ENCODE measurements at regions not wholly inside any gene's neighbourhood (a gene's known extent, or its start where the extent isn't known, plus 50 kb on each side); places are given as distances from the start of the nearest gene placed in this dataset.

- Mint-ChIP-seq H3K36me3 (ENCODE audit: low read depth) (no peaks in the 10 kb centered on the region), H3K27ac (no peak overlapping the region), H3K4me1 (peaks cover 5% of the 10 kb centered on the region), H3K4me3 (no peak overlapping the region), H3K27me3 (no peaks in the 10 kb centered on the region), H3K9me3 (no peaks in the 10 kb centered on the region)
- CTCF ChIA-PET: interaction anchor here (0.7 to 0.9 kb wide), 2 partner anchors 15 to 39 kb away, joined by 3 read pairs; no protein-coding TSS in a partner anchor
- POLR2A ChIA-PET: interaction anchor here (0.6 kb wide), 1 partner anchor 27 kb away, joined by 4 read pairs; no protein-coding TSS in a partner anchor
- DNase-seq: no peak
Observed at GRCh38 chr20:53803492-53804155, 210.0 kb upstream of the ZNF217 start.

GRCh38 chr20:53801609-53802370, 208.2 kb upstream of the ZNF217 start:
- H3K9me3 Mint-ChIP-seq: peaks cover 3% of the 10 kb centered on the region
- H3K36me3 Mint-ChIP-seq (ENCODE audit: low read depth): no peaks in the 10 kb centered on the region
- ChIA-PET POLR2A (interaction anchor here (0.7 kb wide), 1 partner anchor 223 kb away, joined by 11 read pairs; no protein-coding TSS in a partner anchor), CTCF (interaction anchor here (1.0 to 1.4 kb wide), 2 partner anchors 11 to 53 kb away, joined by 3 read pairs; no protein-coding TSS in a partner anchor)
- H3K4me1 Mint-ChIP-seq: no peaks in the 10 kb centered on the region
- H3K27me3 Mint-ChIP-seq: no peaks in the 10 kb centered on the region
- H3K27ac Mint-ChIP-seq: no peak overlapping the region
- DNase-seq: no peak
- no peak overlapping the region for H3K4me3 Mint-ChIP-seq

GRCh38 chr20:53800883-53801604, 207.4 kb upstream of the ZNF217 start:
- ChIA-PET CTCF (no interaction called here), POLR2A (interaction anchor here (0.7 kb wide), 1 partner anchor 223 kb away, joined by 11 read pairs; no protein-coding TSS in a partner anchor)
- no peak overlapping the region for H3K4me3 Mint-ChIP-seq

GRCh38 chr20:53800418-53800817, 206.8 kb upstream of the ZNF217 start:
- POLR2A ChIA-PET: no interaction called here
- Mint-ChIP-seq H3K36me3 (ENCODE audit: low read depth) (no peaks in the 10 kb centered on the region), H3K27me3 (no peaks in the 10 kb centered on the region), H3K4me1 (no peaks in the 10 kb centered on the region), H3K27ac (no peak overlapping the region), H3K9me3 (peaks cover 3% of the 10 kb centered on the region), H3K4me3 (no peak overlapping the region)
- CTCF ChIA-PET: no interaction called here
- DNase-seq: no peak

More at GRCh38 chr20:53800883-53801604, 207.4 kb upstream of the ZNF217 start:
- H3K27me3 Mint-ChIP-seq: no peaks in the 10 kb centered on the region
- H3K36me3 Mint-ChIP-seq (ENCODE audit: low read depth): no peaks in the 10 kb centered on the region
- peaks cover 3% of the 10 kb centered on the region for H3K9me3 Mint-ChIP-seq
- no peak for DNase-seq
- no peak overlapping the region for H3K27ac Mint-ChIP-seq
- H3K4me1 Mint-ChIP-seq: no peaks in the 10 kb centered on the region

GRCh38 chr20:53797085-53797484, 203.4 kb upstream of the ZNF217 start:
- Mint-ChIP-seq H3K27ac (no peak overlapping the region), H3K9me3 (peaks cover 3% of the 10 kb centered on the region), H3K27me3 (no peaks in the 10 kb centered on the region), H3K4me1 (no peaks in the 10 kb centered on the region), H3K4me3 (no peak overlapping the region), H3K36me3 (ENCODE audit: low read depth) (peaks cover 4% of the 10 kb centered on the region)
- ChIA-PET POLR2A (no interaction called here), CTCF (no interaction called here)
- no peak for DNase-seq

GRCh38 chr20:53795170-53795569, 201.5 kb upstream of the ZNF217 start:
- H3K27ac Mint-ChIP-seq: no peak overlapping the region
- peaks cover 4% of the 10 kb centered on the region for H3K36me3 Mint-ChIP-seq (ENCODE audit: low read depth)
- H3K4me1 Mint-ChIP-seq: no peaks in the 10 kb centered on the region
- ChIA-PET CTCF (no interaction called here), POLR2A (no interaction called here)
- H3K4me3 Mint-ChIP-seq: no peak overlapping the region
- DNase-seq: no peak
- H3K9me3 Mint-ChIP-seq: peaks cover 3% of the 10 kb centered on the region
- no peaks in the 10 kb centered on the region for H3K27me3 Mint-ChIP-seq

- H3K4me3 Mint-ChIP-seq: no peak overlapping the region
- ChIA-PET POLR2A (no interaction called here), CTCF (interaction anchor here (1.3 kb wide), 1 partner anchor 169 kb away, joined by 4 read pairs; no protein-coding TSS in a partner anchor)
Observed at GRCh38 chr20:53794529-53795115, 201.0 kb upstream of the ZNF217 start.

GRCh38 chr20:53793783-53794383, 200.2 kb upstream of the ZNF217 start:
- ChIA-PET CTCF (interaction anchor here (1.3 to 1.4 kb wide), 2 partner anchors 170 to 215 kb away, joined by 4 read pairs; no protein-coding TSS in a partner anchor), POLR2A (no interaction called here)
- Mint-ChIP-seq H3K27ac (no peak overlapping the region), H3K36me3 (ENCODE audit: low read depth) (peaks cover 4% of the 10 kb centered on the region), H3K4me1 (no peaks in the 10 kb centered on the region), H3K9me3 (peaks cover 3% of the 10 kb centered on the region), H3K4me3 (no peak overlapping the region), H3K27me3 (no peaks in the 10 kb centered on the region)
- DNase-seq: no peak

More at GRCh38 chr20:53794529-53795115, 201.0 kb upstream of the ZNF217 start:
- Mint-ChIP-seq H3K27ac (no peak overlapping the region), H3K27me3 (no peaks in the 10 kb centered on the region), H3K4me1 (no peaks in the 10 kb centered on the region), H3K36me3 (ENCODE audit: low read depth) (peaks cover 4% of the 10 kb centered on the region), H3K9me3 (peaks cover 3% of the 10 kb centered on the region)
- DNase-seq: no peak

GRCh38 chr20:53792946-53793536, 199.4 kb upstream of the ZNF217 start:
- no peaks in the 10 kb centered on the region for H3K27me3 Mint-ChIP-seq
- DNase-seq: no peak
- peak overlapping the region; percentile 34 for H3K27ac Mint-ChIP-seq
- no peak overlapping the region for H3K4me3 Mint-ChIP-seq
- ChIA-PET CTCF (interaction anchor here (0.6 to 1.4 kb wide), 3 partner anchors 27 to 214 kb away, joined by 3 to 4 read pairs (median 3); no protein-coding TSS in a partner anchor), POLR2A (no interaction called here)
- peaks cover 3% of the 10 kb centered on the region for H3K9me3 Mint-ChIP-seq
- H3K4me1 Mint-ChIP-seq: no peaks in the 10 kb centered on the region
- H3K36me3 Mint-ChIP-seq (ENCODE audit: low read depth): peaks cover 4% of the 10 kb centered on the region

GRCh38 chr20:53789989-53790675, 196.5 kb upstream of the ZNF217 start:
- ChIA-PET CTCF (interaction anchor here (0.7 to 1.0 kb wide), 3 partner anchors 12 to 1579 kb away, joined by 3 to 9 read pairs (median 9); no protein-coding TSS in a partner anchor), POLR2A (no interaction called here)
- H3K36me3 Mint-ChIP-seq (ENCODE audit: low read depth): peaks cover 4% of the 10 kb centered on the region
- DNase-seq: no peak
- H3K27ac Mint-ChIP-seq: no peak overlapping the region
- no peak overlapping the region for H3K4me3 Mint-ChIP-seq
- peaks cover 13% of the 10 kb centered on the region for H3K4me1 Mint-ChIP-seq
- H3K9me3 Mint-ChIP-seq: no peaks in the 10 kb centered on the region
- H3K27me3 Mint-ChIP-seq: no peaks in the 10 kb centered on the region

- H3K4me3 Mint-ChIP-seq: no peak overlapping the region
- H3K4me1 Mint-ChIP-seq: peaks cover 13% of the 10 kb centered on the region
- no peak overlapping the region for H3K27ac Mint-ChIP-seq
- CTCF ChIA-PET: interaction anchor here (0.8 to 0.9 kb wide), 2 partner anchors 15 to 18 kb away, joined by 3 read pairs; no protein-coding TSS in a partner anchor
- peaks cover 4% of the 10 kb centered on the region for H3K36me3 Mint-ChIP-seq (ENCODE audit: low read depth)
- H3K9me3 Mint-ChIP-seq: no peaks in the 10 kb centered on the region
- POLR2A ChIA-PET: no interaction called here
- H3K27me3 Mint-ChIP-seq: no peaks in the 10 kb centered on the region
- DNase-seq: no peak
Observed at GRCh38 chr20:53788253-53789022, 194.8 kb upstream of the ZNF217 start.

All from activated CD4-positive, alpha-beta T cell treated with anti-CD3 and anti-CD28 coated beads, Interleukin-2, amount 10 ng/mL, durations not matched to agents 7 days and 5 days (primary cell).